ENCODE measurements at regions not wholly inside any gene's neighbourhood (a gene's known extent, or its start where the extent isn't known, plus 50 kb on each side); places are given as distances from the start of the nearest gene placed in this dataset.

- TF ChIP-seq CTCF (conservative IDR thresholded peaks at IDR 0.05): no peak
- TF ChIP-seq EZH2 (IDR thresholded peaks at IDR 0.05; ENCODE audit: low read depth): no peak
Observed at GRCh38 chr5:85545129-85545528, 1072.6 kb upstream of the COX7C start.
